CD4-positive, alpha-beta T cell treated with Interleukin-15 for 4 hours (primary cell): ENCODE measurements at regions not wholly inside any gene's neighbourhood (a gene's known extent, or its start where the extent isn't known, plus 50 kb on each side); places are given as distances from the start of the nearest gene placed in this dataset.

Experiments
- DNase-seq: peaks from one replicate; pipeline ENCODE4 v3.0.0-alpha.2; 2020; ENCODE audit warnings: low spot score

GRCh38 chr2:195408811-195409210 lies 248.2 kb upstream of the SLC39A10 start:
- no peak for DNase-seq

GRCh38 chr2:195408196-195408595 lies 248.8 kb upstream of the SLC39A10 start:
- no peak for DNase-seq

- no peak for DNase-seq
These were observed 249.2 kb upstream of the SLC39A10 start for GRCh38 chr2:195407783-195408182.

- DNase-seq: no peak
These were observed 250.0 kb upstream of the SLC39A10 start for GRCh38 chr2:195406886-195407603.

GRCh38 chr2:195404651-195405050 lies 252.4 kb upstream of the SLC39A10 start:
- peak; percentile 16 for DNase-seq

- DNase-seq: no peak
These were observed 260.5 kb upstream of the SLC39A10 start for GRCh38 chr2:195396479-195396878.

- DNase-seq: no peak
These were observed 261.7 kb upstream of the SLC39A10 start for GRCh38 chr2:195395362-195395761.

- no peak for DNase-seq
These were observed 264.3 kb upstream of the SLC39A10 start for GRCh38 chr2:195392446-195393336.

GRCh38 chr2:195390686-195391321 lies 266.2 kb upstream of the SLC39A10 start:
- no peak for DNase-seq

GRCh38 chr2:195388028-195388427 lies 269.0 kb upstream of the SLC39A10 start:
- no peak for DNase-seq

- peak; percentile 25 for DNase-seq
These were observed 274.8 kb upstream of the SLC39A10 start for GRCh38 chr2:195382186-195382585.

GRCh38 chr2:195370167-195370943 lies 286.7 kb upstream of the SLC39A10 start:
- DNase-seq: no peak

- no peak for DNase-seq
These were observed 287.8 kb upstream of the SLC39A10 start for GRCh38 chr2:195369218-195369587.

GRCh38 chr2:195368249-195369217 lies 288.5 kb upstream of the SLC39A10 start:
- DNase-seq: no peak

- no peak for DNase-seq
These were observed 289.2 kb upstream of the SLC39A10 start for GRCh38 chr2:195367809-195368208.

GRCh38 chr2:195364015-195364965 lies 292.7 kb upstream of the SLC39A10 start:
- no peak for DNase-seq

GRCh38 chr2:195363496-195363895 lies 293.5 kb upstream of the SLC39A10 start:
- no peak for DNase-seq

GRCh38 chr2:195360242-195360641 lies 296.8 kb upstream of the SLC39A10 start:
- DNase-seq: no peak

- no peak for DNase-seq
These were observed 297.8 kb upstream of the SLC39A10 start for GRCh38 chr2:195359043-195359735.
